Sigmoid colon (tissue), 6 donors: ENCODE measurements at regions not wholly inside any gene's neighbourhood (a gene's known extent, or its start where the extent isn't known, plus 50 kb on each side); places are given as distances from the start of the nearest gene placed in this dataset.
A peak's percentile ranks its signal among the peaks of the same experiment; 100 is the strongest.

Experiments
- DNase-seq: peaks from one replicate; pipeline ENCODE4 v3.0.0-alpha.2; 2019
- H3K27ac ChIP-seq, 4 donors: fragments of 200-600 bp; sonication (generic); one replicate each; pipeline ENCODE4 v1.5.1; 2016 to 2019; ENCODE audit warnings: mild to moderate bottlenecking in 1 of 4
- H3K27me3 ChIP-seq, 3 donors: fragments of 200-600 bp; sonication (generic); one replicate each; pipeline ENCODE4 v1.5.1; 2019; ENCODE audit warnings: mild to moderate bottlenecking in 1 of 3
- H3K36me3 ChIP-seq, 4 donors: fragments of 200-600 bp; sonication (generic); one replicate each; pipeline ENCODE4 v1.5.1; 2016 to 2019
- H3K4me1 ChIP-seq, 4 donors: fragments of 200-600 bp; sonication (generic); one replicate each; pipeline ENCODE4 v1.5.1; 2017 to 2019
- H3K4me3 ChIP-seq, 4 donors: fragments of 200-600 bp; sonication (generic); one replicate each; pipeline ENCODE4 v1.5.1; 2017 to 2019; ENCODE audit warnings: mild to moderate bottlenecking in 2 of 4, moderate library complexity in 1 of 4
- H3K9me3 ChIP-seq, 4 donors: fragments of 200-600 bp in 3 of 4; sonication (generic) in 3 of 4; one replicate each; pipeline versions ENCODE4 v1.5.1 to v1.6.1; 2013 to 2019
- CTCF ChIP-seq, 4 experiments: fragments of 450-650 bp in 3 of 4; fragments of 200-600 bp in 1 of 4; IDR thresholded peaks; one replicate each; pipeline ENCODE4 v1.5.1; 2016 to 2019; ENCODE audit warnings: antibody characterized with exemption in 4 of 4, mild to moderate bottlenecking in 3 of 4, moderate library complexity in 2 of 4
- EP300 ChIP-seq, 4 donors: sonication (generic); formaldehyde crosslinking; IDR thresholded peaks; one replicate each; pipeline ENCODE4 v1.6.1; 2017; ENCODE audit warnings: antibody characterized with exemption in 4 of 4
- POLR2A ChIP-seq, 2 donors: fragments of 450-650 bp; IDR thresholded peaks; one replicate each; pipeline ENCODE4 v1.6.1; 2016; ENCODE audit warnings: antibody characterized with exemption in 2 of 2, mild to moderate bottlenecking in 2 of 2, moderate library complexity in 2 of 2
- POLR2AphosphoS5 ChIP-seq, 4 donors: sonication (generic); formaldehyde crosslinking; IDR thresholded peaks; one replicate each; pipeline ENCODE4 v1.6.1; 2017; ENCODE audit warnings: antibody characterized with exemption in 4 of 4
- WGBS, 2 donors: extraction: QIAGEN DNeasy Blood & Tissue Kit; methylation state at CpG; one replicate each; pipeline ENCODE4 v1.1.7; 2013; 5-methylcytosine and 5-hydroxymethylcytosine counted together
- intact Hi-C: fragments of 100-400 bp; cut with DNase I; formaldehyde crosslinking; loops from one replicate; pipeline ENCODE4 v1.15.1; 2023
- donor health status: healthy with polysubstance abuse.
- donor health status: healthy.

GRCh38 chr2:163347982-163348856 lies 387.6 kb downstream of the FIGN start:
- H3K27me3 ChIP-seq: no peaks in the 10 kb centered on the region
- intact Hi-C loops: loop anchor here (5.0 kb wide), 2 partner anchors 389 to 1079 kb away; partner anchors contain the start of gene FIGN
- no peaks in the 10 kb centered on the region for H3K9me3 ChIP-seq
- no peaks in the 10 kb centered on the region for H3K36me3 ChIP-seq
- 15 to 29% methylated on average over 46 of the region's 46 CpGs for WGBS, 2 donors
- TF ChIP-seq CTCF (IDR thresholded peaks at IDR 0.05) (no peak), POLR2AphosphoS5 (IDR thresholded peaks at IDR 0.05) (peak in 3 of 4 donors; percentile 61 to 66 (median 64))
- H3K27ac ChIP-seq: peak overlapping the region; percentile 77 to 84 (median 82)
- peaks cover 0 to 13% (median 7%) of the 10 kb centered on the region in 4 donors for H3K4me1 ChIP-seq
- H3K4me3 ChIP-seq: peak overlapping the region; percentile 35 to 55 (median 48)
- DNase-seq: peak; percentile 90

- peak in 3 of 4 experiments; percentile 56 to 77 (median 74) for TF ChIP-seq CTCF (IDR thresholded peaks at IDR 0.05)
- TF ChIP-seq POLR2AphosphoS5 (IDR thresholded peaks at IDR 0.05): no peak
- TF ChIP-seq EP300 (IDR thresholded peaks at IDR 0.05): no peak
- no peak for TF ChIP-seq POLR2A (IDR thresholded peaks at IDR 0.05)
- H3K27ac ChIP-seq: no peak overlapping the region
These were observed 389.8 kb downstream of the FIGN start for GRCh38 chr2:163345795-163346573.

GRCh38 chr2:163343316-163343715 lies 392.5 kb downstream of the FIGN start:
- DNase-seq: no peak
- no peaks in the 10 kb centered on the region for H3K36me3 ChIP-seq
- TF ChIP-seq EP300 (IDR thresholded peaks at IDR 0.05) (no peak), POLR2AphosphoS5 (IDR thresholded peaks at IDR 0.05) (no peak), CTCF (IDR thresholded peaks at IDR 0.05) (no peak), POLR2A (IDR thresholded peaks at IDR 0.05) (no peak)
- no peaks in the 10 kb centered on the region for H3K9me3 ChIP-seq
- no peak overlapping the region for H3K27ac ChIP-seq
- intact Hi-C loops: no loop called here
- 91 to 92% methylated on average over 7 of the region's 7 CpGs for WGBS, 2 donors
- no peak overlapping the region for H3K4me3 ChIP-seq
- H3K27me3 ChIP-seq: no peaks in the 10 kb centered on the region
- H3K4me1 ChIP-seq: peaks cover 0 to 8% (median 0%) of the 10 kb centered on the region in 4 donors

More at GRCh38 chr2:163345795-163346573, 389.8 kb downstream of the FIGN start:
- no peak overlapping the region for H3K4me3 ChIP-seq
- H3K9me3 ChIP-seq: no peaks in the 10 kb centered on the region
- intact Hi-C loops: loop anchor here (5.0 kb wide), 2 partner anchors 391 to 1081 kb away; partner anchors contain the start of gene FIGN
- no peaks in the 10 kb centered on the region for H3K27me3 ChIP-seq
- H3K36me3 ChIP-seq: no peaks in the 10 kb centered on the region
- WGBS, 2 donors: 3 to 12% methylated on average over 6 of the region's 6 CpGs
- DNase-seq: no peak
- H3K4me1 ChIP-seq: peaks cover 0 to 13% (median 7%) of the 10 kb centered on the region in 4 donors

DNA sequence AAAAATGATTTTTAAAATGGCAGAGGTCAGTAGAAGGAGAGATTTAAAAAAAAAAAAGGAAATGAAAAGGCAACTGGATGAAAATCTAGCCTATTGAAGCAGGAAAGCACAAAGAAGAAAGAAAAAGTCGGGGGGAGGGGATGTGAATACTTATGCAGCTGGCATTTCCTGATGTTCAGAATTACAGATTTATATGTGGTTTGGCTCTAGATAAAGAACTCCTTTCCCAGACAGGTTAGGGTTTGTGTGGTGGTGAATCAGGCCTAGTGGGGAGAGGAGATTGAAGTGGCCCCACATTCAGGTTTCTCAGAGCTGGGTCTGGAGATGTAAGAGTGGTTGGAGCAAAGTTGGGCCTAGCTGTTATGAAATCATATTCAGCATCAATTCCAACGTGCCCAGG lies 394.4 kb downstream of the FIGN start:
- no peak overlapping the region for H3K27ac ChIP-seq
- H3K36me3 ChIP-seq: no peaks in the 10 kb centered on the region
- TF ChIP-seq EP300 (IDR thresholded peaks at IDR 0.05) (no peak), POLR2A (IDR thresholded peaks at IDR 0.05) (no peak), POLR2AphosphoS5 (IDR thresholded peaks at IDR 0.05) (no peak), CTCF (IDR thresholded peaks at IDR 0.05) (no peak)
- H3K27me3 ChIP-seq: no peaks in the 10 kb centered on the region
- intact Hi-C loops: no loop called here
- no peak overlapping the region for H3K4me3 ChIP-seq
- H3K4me1 ChIP-seq: no peaks in the 10 kb centered on the region
- 36 to 46% methylated on average over 2 of the region's 2 CpGs for WGBS, 2 donors
- H3K9me3 ChIP-seq: no peaks in the 10 kb centered on the region
- DNase-seq: no peak
